Small intestine (tissue), 7 donors: ENCODE measurements at regions not wholly inside any gene's neighbourhood (a gene's known extent, or its start where the extent isn't known, plus 50 kb on each side); places are given as distances from the start of the nearest gene placed in this dataset.
A peak's percentile ranks its signal among the peaks of the same experiment; 100 is the strongest.

Experiments
- DNase-seq, 2 donors: peaks; one replicate each; pipeline versions ENCODE4 v3.0.0 to v3.0.0-alpha.2; 2013
- FAIRE-seq: peaks from 2 replicates; lab custom pipeline; 2012; peaks lifted over from hg19 to GRCh38; lab: Jason Lieb, UNC
- H3K27ac ChIP-seq, 3 donors: one replicate each; pipeline ENCODE4 v1.5.1; 2013; ENCODE audit warnings: low read length in 2 of 3, mild to moderate bottlenecking in 2 of 3, control low read depth in 1 of 3, inconsistent platforms in 1 of 3, low read depth in 1 of 3, moderate library complexity in 1 of 3
- H3K27me3 ChIP-seq, 3 donors: one replicate each; pipeline ENCODE4 v1.6.1; 2013; ENCODE audit warnings: low read length in 3 of 3, inconsistent platforms in 1 of 3; ENCODE audit not compliant: control insufficient read depth in 3 of 3, insufficient read depth in 3 of 3
- H3K36me3 ChIP-seq, 3 donors: one replicate each; pipeline ENCODE4 v1.6.1; 2013; ENCODE audit warnings: low read length in 3 of 3, inconsistent platforms in 1 of 3, low read depth in 1 of 3, mild to moderate bottlenecking in 1 of 3, moderate library complexity in 1 of 3; ENCODE audit not compliant: control insufficient read depth in 3 of 3, insufficient read depth in 2 of 3
- H3K4me1 ChIP-seq, 3 donors: one replicate each; pipeline ENCODE4 v1.6.1; 2013; ENCODE audit warnings: low read length in 2 of 3, inconsistent platforms in 1 of 3, low read depth in 1 of 3, mild to moderate bottlenecking in 1 of 3, moderate library complexity in 1 of 3; ENCODE audit not compliant: control insufficient read depth in 3 of 3, insufficient read depth in 2 of 3
- H3K4me3 ChIP-seq, 3 donors: one replicate each; pipeline ENCODE4 v1.5.1; 2013; ENCODE audit warnings: low read length in 3 of 3, control low read depth in 1 of 3, inconsistent platforms in 1 of 3, low read depth in 1 of 3, mild to moderate bottlenecking in 1 of 3, moderate library complexity in 1 of 3
- H3K9me3 ChIP-seq, 2 donors: one replicate each; pipeline ENCODE4 v1.6.1; 2013; ENCODE audit warnings: low read depth in 1 of 2, low read length in 1 of 2; ENCODE audit not compliant: control insufficient read depth in 2 of 2, insufficient read depth in 1 of 2
- WGBS, 3 donors: extraction: QIAGEN DNeasy Blood & Tissue Kit; methylation state at CpG; one replicate each; pipeline ENCODE4 v1.1.7; 2013; 5-methylcytosine and 5-hydroxymethylcytosine counted together
- donor health status: healthy with polysubstance abuse.
- donor health status: control.
- donor health status: control.
- donor health status: Bipolar disorder and iron deficiency.
- donor health status: healthy.

- H3K36me3 ChIP-seq: no peaks in the 10 kb centered on the region
- H3K4me3 ChIP-seq: no peak overlapping the region
- peaks cover 0 to 2% (median 0%) of the 10 kb centered on the region in 3 donors for H3K27me3 ChIP-seq
- FAIRE-seq: no peak
- peaks cover 0 to 34% (median 4%) of the 10 kb centered on the region in 3 donors for H3K4me1 ChIP-seq
- DNase-seq: no peak
- no peaks in the 10 kb centered on the region for H3K9me3 ChIP-seq
- H3K27ac ChIP-seq: no peak overlapping the region
- WGBS, 3 donors: 75 to 87% (median 77%) methylated on average over 8 of the region's 8 CpGs
Observed at GRCh38 chr2:8408560-8409460, 273.0 kb upstream of the ID2 start.

- Histone ChIP-seq H3K9me3 (no peaks in the 10 kb centered on the region), H3K36me3 (no peaks in the 10 kb centered on the region), H3K27me3 (no peaks in the 10 kb centered on the region), H3K27ac (no peak overlapping the region), H3K4me1 (peaks cover 0 to 39% (median 3%) of the 10 kb centered on the region in 3 donors), H3K4me3 (no peak overlapping the region)
- WGBS, 3 donors: 82 to 91% (median 88%) methylated on average over 5 of the region's 5 CpGs
- no peak for DNase-seq
- no peak for FAIRE-seq
Observed at GRCh38 chr2:8409461-8410260, 272.2 kb upstream of the ID2 start.

- WGBS, 3 donors: 18 to 57% (median 37%) methylated on average over 9 of the region's 9 CpGs
- Histone ChIP-seq H3K36me3 (no peaks in the 10 kb centered on the region), H3K27ac (peak overlapping the region in 1 of 3 donors; percentile 91), H3K27me3 (no peaks in the 10 kb centered on the region), H3K4me1 (peaks cover 2 to 56% (median 3%) of the 10 kb centered on the region in 3 donors), H3K9me3 (no peaks in the 10 kb centered on the region), H3K4me3 (no peak overlapping the region)
- FAIRE-seq: no peak
- DNase-seq: peak; percentile 95
Observed at GRCh38 chr2:8412082-8412481, 269.8 kb upstream of the ID2 start.

- FAIRE-seq (no peak), DNase-seq (no peak)
- no peaks in the 10 kb centered on the region for H3K27me3 ChIP-seq
- H3K4me1 ChIP-seq: peaks cover 2 to 56% (median 3%) of the 10 kb centered on the region in 3 donors
- H3K9me3 ChIP-seq: no peaks in the 10 kb centered on the region
- peak overlapping the region in 1 of 3 donors; percentile 91 for H3K27ac ChIP-seq
- no peak overlapping the region for H3K4me3 ChIP-seq
- WGBS, 3 donors: 56 to 63% (median 59%) methylated on average over 4 of the region's 4 CpGs
- H3K36me3 ChIP-seq: no peaks in the 10 kb centered on the region
Observed at GRCh38 chr2:8412586-8412985, 269.3 kb upstream of the ID2 start.

GRCh38 chr2:8413589-8414135, 268.2 kb upstream of the ID2 start:
- H3K27me3 ChIP-seq: no peaks in the 10 kb centered on the region
- FAIRE-seq (no peak), DNase-seq (peak; percentile 89 to 92)
- no peak overlapping the region for H3K4me3 ChIP-seq
- 18 to 57% (median 46%) methylated on average over 6 of the region's 6 CpGs for WGBS, 3 donors
- H3K4me1 ChIP-seq: peaks cover 2 to 56% (median 3%) of the 10 kb centered on the region in 3 donors
- H3K9me3 ChIP-seq: no peaks in the 10 kb centered on the region
- H3K27ac ChIP-seq: peak overlapping the region in 2 of 3 donors; percentile 28 to 91
- no peaks in the 10 kb centered on the region for H3K36me3 ChIP-seq

GRCh38 chr2:8414946-8415879, 266.6 kb upstream of the ID2 start:
- H3K27me3 ChIP-seq: no peaks in the 10 kb centered on the region
- H3K9me3 ChIP-seq: no peaks in the 10 kb centered on the region
- no peaks in the 10 kb centered on the region for H3K36me3 ChIP-seq
- FAIRE-seq (no peak), DNase-seq (no peak)
- H3K27ac ChIP-seq: peak overlapping the region in 1 of 3 donors; percentile 76
- no peak overlapping the region for H3K4me3 ChIP-seq
- peaks cover 2 to 56% (median 3%) of the 10 kb centered on the region in 3 donors for H3K4me1 ChIP-seq
- WGBS, 3 donors: 81 to 89% (median 89%) methylated on average over 13 of the region's 13 CpGs

- no peaks in the 10 kb centered on the region for H3K36me3 ChIP-seq
- 91 to 95% (median 92%) methylated on average over 6 of the region's 6 CpGs for WGBS, 3 donors
- peak in 1 of 2 donors; percentile 61 for DNase-seq
- peak overlapping the region in 1 of 3 donors; percentile 47 for H3K27ac ChIP-seq
- no peaks in the 10 kb centered on the region for H3K27me3 ChIP-seq
- FAIRE-seq: no peak
- no peak overlapping the region for H3K4me3 ChIP-seq
- no peaks in the 10 kb centered on the region for H3K9me3 ChIP-seq
- H3K4me1 ChIP-seq: peaks cover 2 to 50% (median 3%) of the 10 kb centered on the region in 3 donors
Observed at GRCh38 chr2:8416001-8416571, 265.8 kb upstream of the ID2 start.
